GM12875 (cell line): ENCODE measurements at regions not wholly inside any gene's neighbourhood (a gene's known extent, or its start where the extent isn't known, plus 50 kb on each side); places are given as distances from the start of the nearest gene placed in this dataset.
A peak's percentile ranks its signal among the peaks of the same experiment; 100 is the strongest.

Experiments
- H3K4me3 ChIP-seq: one replicate; pipeline ENCODE4 v1.5.1; 2011; ENCODE audit warnings: low read depth, low read length, control low read depth
- TF ChIP-seq, protein P1 (sequence below): IDR thresholded peaks from 2 replicates; pipeline ENCODE4 v1.5.1; 2011; ENCODE audit warnings: low read depth, mild to moderate bottlenecking, control low read depth, inconsistent platforms, low read length, moderate library complexity, borderline replicate concordance; ENCODE audit not compliant: insufficient read depth

DNA sequence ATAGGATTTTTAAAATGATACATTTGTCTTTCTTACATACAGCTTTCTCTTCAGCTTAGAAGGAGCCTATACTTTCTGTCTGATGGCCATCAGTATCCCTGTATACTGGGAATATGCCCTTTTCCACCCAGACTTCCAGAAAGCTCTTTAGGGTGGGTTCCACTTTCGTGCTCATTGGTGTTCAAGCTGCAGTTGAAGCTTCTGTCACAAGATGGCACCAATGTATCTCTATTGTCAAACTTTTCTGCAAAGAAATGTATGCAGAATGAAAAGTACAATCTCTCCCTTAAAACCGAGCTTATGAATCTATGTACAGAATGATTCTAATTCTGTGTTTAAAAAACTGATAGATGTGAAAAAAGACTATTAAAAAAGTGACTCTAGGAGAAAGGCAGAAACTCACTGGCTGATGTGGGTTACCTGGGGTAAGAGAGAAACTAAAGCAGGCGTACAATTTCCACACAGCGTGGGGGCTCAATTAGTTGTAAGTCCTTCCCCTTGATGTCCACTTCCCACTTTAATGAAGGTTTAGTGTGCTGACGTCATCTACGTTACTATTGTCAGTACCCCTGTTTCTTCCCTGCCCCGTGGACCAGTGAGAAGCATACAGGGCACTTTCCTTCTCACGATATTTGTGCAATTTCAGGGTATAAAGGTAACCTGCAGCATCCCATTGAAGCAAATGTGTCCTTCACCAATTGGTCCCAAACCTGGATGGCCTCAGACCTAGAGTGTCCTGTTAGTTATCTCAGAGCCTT, 57.3 kb upstream of the TCEAL2 start:
- TF ChIP-seq, protein P1, sequence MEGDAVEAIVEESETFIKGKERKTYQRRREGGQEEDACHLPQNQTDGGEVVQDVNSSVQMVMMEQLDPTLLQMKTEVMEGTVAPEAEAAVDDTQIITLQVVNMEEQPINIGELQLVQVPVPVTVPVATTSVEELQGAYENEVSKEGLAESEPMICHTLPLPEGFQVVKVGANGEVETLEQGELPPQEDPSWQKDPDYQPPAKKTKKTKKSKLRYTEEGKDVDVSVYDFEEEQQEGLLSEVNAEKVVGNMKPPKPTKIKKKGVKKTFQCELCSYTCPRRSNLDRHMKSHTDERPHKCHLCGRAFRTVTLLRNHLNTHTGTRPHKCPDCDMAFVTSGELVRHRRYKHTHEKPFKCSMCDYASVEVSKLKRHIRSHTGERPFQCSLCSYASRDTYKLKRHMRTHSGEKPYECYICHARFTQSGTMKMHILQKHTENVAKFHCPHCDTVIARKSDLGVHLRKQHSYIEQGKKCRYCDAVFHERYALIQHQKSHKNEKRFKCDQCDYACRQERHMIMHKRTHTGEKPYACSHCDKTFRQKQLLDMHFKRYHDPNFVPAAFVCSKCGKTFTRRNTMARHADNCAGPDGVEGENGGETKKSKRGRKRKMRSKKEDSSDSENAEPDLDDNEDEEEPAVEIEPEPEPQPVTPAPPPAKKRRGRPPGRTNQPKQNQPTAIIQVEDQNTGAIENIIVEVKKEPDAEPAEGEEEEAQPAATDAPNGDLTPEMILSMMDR, result peak; percentile 49; the same call in 1 of the 2 replicates
- no peak overlapping the region for H3K4me3 ChIP-seq

DNA sequence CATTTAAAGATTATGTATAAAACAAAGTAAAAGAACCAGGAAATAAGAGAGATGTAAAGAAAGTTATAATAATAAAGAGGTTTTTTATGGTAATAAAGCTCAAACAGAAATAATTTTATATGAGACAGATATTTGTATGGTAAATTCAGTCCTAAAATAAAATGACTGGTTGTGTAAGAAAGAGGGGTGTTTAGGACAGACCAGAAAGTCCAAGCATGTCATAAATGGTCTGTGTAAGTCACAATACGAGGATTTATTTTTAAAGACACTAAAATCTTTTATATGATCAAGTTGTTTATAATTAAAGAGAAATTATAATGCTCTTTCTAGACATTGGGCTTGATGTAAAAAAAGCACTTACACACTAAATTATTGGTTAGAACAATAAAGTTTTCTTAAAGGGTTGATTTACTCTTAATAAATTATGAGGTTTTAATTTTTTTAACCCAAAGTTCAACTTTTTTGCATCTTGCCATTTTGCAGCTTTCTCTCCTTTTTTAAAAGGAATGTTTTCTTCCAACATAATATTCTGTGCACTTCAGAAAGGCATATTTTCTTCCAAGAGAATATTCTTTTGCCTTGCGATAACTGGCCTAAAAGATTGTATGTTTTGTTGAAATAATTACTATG, 61.9 kb upstream of the TCEAL2 start:
- H3K4me3 ChIP-seq, result no peak overlapping the region
- TF ChIP-seq, protein P1, result no peak

DNA sequence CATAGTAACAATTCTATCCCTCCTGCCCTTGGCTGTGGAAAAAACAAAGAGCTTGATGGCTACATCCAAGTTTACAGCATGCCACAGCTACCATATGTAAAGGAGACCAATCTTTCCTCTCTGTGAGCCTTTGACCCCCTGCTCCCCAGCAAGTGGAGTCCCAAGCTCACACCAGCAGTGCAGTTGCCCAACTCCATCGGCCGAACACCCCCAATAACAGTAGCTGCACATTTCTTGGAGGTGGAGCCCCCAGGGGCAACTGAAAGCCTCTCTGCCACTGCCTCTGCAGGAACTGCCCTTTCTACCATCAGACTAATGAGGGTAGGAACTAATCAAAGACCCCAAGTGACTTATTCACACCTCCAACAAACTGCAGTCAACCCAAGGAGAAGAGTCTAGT, 81.0 kb upstream of the TCEAL2 start:
- no peak overlapping the region for H3K4me3 ChIP-seq
- TF ChIP-seq, protein P1, result no peak

DNA sequence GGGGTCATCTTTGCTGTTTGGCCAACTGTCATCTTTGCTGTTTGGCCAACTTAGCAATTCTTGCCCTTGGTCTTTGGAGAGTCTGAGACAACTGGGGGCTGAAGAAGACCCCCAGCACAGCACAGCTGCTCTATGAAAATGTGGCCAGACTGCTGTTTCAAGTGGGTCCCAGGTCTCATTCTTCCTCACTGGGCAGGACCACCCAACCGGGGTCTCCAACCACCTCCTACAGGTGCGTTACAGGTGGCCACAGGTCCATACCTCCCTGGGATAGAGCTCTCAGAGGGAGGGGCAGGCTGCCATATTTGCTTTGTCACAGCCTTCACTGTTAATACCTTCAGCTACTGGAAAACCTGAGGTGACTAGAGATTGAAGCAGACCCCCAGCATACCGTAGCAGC, 82.1 kb upstream of the TCEAL2 start:
- TF ChIP-seq, protein P1, result no peak
- H3K4me3 ChIP-seq, result no peak overlapping the region

DNA sequence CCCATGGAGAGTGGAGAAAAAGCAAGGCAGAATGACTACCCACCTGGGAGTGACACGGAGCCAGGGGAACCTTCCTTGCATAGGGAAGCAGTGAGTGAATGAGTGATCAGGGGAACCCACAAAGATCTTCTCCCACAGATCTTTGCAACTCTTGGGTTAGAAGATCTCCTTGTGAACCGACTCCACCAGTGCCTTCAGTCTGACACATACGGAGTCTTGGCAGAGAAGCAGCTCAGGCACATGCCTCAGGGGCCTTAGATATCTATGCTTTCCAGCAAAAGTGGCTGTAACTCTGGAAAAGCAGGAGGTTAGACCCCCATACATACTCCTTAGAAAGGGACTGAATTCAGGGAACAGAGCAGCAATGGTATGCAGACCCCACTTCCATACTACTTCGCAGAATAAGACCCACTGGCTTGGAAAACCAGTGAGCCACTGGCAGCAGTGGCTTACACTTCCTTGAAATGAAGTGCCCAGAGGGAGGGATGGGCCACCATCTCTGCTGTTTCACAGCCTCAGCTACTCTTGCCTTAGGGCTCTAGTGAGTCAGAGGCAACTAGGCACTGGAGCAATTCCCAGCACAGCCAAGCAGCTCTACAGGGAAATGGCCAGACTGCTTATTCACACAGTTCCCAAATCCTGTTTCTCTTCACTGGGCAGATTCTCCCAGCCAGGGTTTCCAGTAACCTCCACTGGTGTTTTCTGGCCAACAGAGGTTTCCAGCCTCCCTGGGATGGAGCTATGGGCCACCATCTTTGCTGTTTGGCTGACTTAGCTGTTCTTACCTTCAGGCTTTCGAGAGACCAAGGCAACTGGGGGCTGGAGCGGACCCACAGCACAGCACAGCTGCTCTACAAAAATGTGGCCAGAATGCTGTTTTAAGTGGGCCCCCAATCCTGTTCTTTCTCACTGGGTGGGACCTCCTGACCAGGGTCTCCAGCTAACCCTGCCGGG, 82.8 kb upstream of the TCEAL2 start:
- TF ChIP-seq, protein P1, result no peak
- H3K4me3 ChIP-seq, result no peak overlapping the region

DNA sequence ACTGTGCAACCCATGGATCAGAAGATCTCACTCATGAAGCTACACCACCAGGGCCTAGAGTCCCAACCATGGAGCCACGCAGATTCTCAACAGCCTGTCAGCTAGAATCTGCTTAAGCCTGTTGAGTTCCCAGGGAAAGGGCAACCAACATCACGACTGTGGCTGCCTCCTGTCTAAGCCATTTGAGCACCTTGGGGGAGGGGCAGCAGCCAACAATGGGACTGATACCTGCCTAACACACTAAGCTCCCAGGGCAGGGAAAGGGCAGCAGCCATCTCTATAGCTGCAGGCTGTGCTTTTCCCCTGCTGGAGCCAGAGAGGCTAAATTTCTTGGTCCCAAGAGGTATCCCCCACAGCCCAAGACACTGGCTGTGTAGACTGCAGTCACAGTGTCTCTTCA, 96.5 kb upstream of the TCEAL2 start:
- TF ChIP-seq, protein P1, result no peak
- no peak overlapping the region for H3K4me3 ChIP-seq
